ENCODE measurements at regions not wholly inside any gene's neighbourhood (a gene's known extent, or its start where the extent isn't known, plus 50 kb on each side); places are given as distances from the start of the nearest gene placed in this dataset.

GRCh38 chr6:14454473-14454775, 336.9 kb downstream of the CD83 start:
- TF ChIP-seq EZH2 (optimal IDR thresholded peaks at IDR 0.05; ENCODE audit: low read depth, low read length) (no peak), CTCF (IDR thresholded peaks at IDR 0.05; ENCODE audit: low read length) (no peak)
- H4K20me1 ChIP-seq (ENCODE audit: insufficient read depth, low read length) = no peaks in the 10 kb centered on the region
- H3K9me3 ChIP-seq (replicated peaks; ENCODE audit: insufficient read depth, low read length) = no peaks in the 10 kb centered on the region
- no peaks in the 10 kb centered on the region for H3K36me3 ChIP-seq (replicated peaks; ENCODE audit: insufficient read depth, low read length)
- no peak overlapping the region for H2AFZ ChIP-seq (ENCODE audit: low read length)
- no peaks in the 10 kb centered on the region for H3K4me1 ChIP-seq (ENCODE audit: low read length)
- no peaks in the 10 kb centered on the region for H3K79me2 ChIP-seq (ENCODE audit: low read length)
- H3F3A ChIP-seq (ENCODE audit: insufficient read depth, low read length) = no peaks in the 10 kb centered on the region
- H3K27me3 ChIP-seq (replicated peaks; ENCODE audit: insufficient read depth, low read length) = no peaks in the 10 kb centered on the region
- no peak overlapping the region for H3K27ac ChIP-seq (ENCODE audit: low read length)
- H3K4me2 ChIP-seq (ENCODE audit: low read depth, low read length) = no peak overlapping the region
- DNase-seq = no peak
- no peak overlapping the region for H3K9ac ChIP-seq (ENCODE audit: low read length)
- H3K9me2 ChIP-seq (replicated peaks; ENCODE audit: insufficient read depth, low read length) = no peaks in the 10 kb centered on the region
- H3K4me3 ChIP-seq (ENCODE audit: low read length) = no peak overlapping the region

GRCh38 chr6:14455427-14455826, 337.9 kb downstream of the CD83 start:
- Histone ChIP-seq H3K27ac (ENCODE audit: low read length) (no peak overlapping the region), H3K4me1 (ENCODE audit: low read length) (no peaks in the 10 kb centered on the region)
- TF ChIP-seq CTCF (IDR thresholded peaks at IDR 0.05; ENCODE audit: low read length) (no peak), EZH2phosphoT487 (IDR thresholded peaks at IDR 0.05; ENCODE audit: low read length) (no peak), EZH2 (optimal IDR thresholded peaks at IDR 0.05; ENCODE audit: low read depth, low read length) (no peak)

GRCh38 chr6:14455876-14456648, 338.5 kb downstream of the CD83 start:
- Histone ChIP-seq H3K27ac (ENCODE audit: low read length) (no peak overlapping the region), H2AFZ (ENCODE audit: low read length) (no peak overlapping the region), H3K36me3 (replicated peaks; ENCODE audit: insufficient read depth, low read length) (no peaks in the 10 kb centered on the region), H3K4me3 (ENCODE audit: low read length) (no peak overlapping the region), H3K27me3 (replicated peaks; ENCODE audit: insufficient read depth, low read length) (no peaks in the 10 kb centered on the region), H3F3A (ENCODE audit: insufficient read depth, low read length) (no peaks in the 10 kb centered on the region), H3K4me1 (ENCODE audit: low read length) (no peaks in the 10 kb centered on the region), H4K20me1 (ENCODE audit: insufficient read depth, low read length) (no peaks in the 10 kb centered on the region), H3K79me2 (ENCODE audit: low read length) (no peaks in the 10 kb centered on the region), H3K9me2 (replicated peaks; ENCODE audit: insufficient read depth, low read length) (no peaks in the 10 kb centered on the region), H3K4me2 (ENCODE audit: low read depth, low read length) (no peak overlapping the region), H3K9ac (ENCODE audit: low read length) (no peak overlapping the region), H3K9me3 (replicated peaks; ENCODE audit: insufficient read depth, low read length) (no peaks in the 10 kb centered on the region)
- TF ChIP-seq CTCF (IDR thresholded peaks at IDR 0.05; ENCODE audit: low read length) (no peak), EZH2phosphoT487 (IDR thresholded peaks at IDR 0.05; ENCODE audit: low read length) (no peak), EZH2 (optimal IDR thresholded peaks at IDR 0.05; ENCODE audit: low read depth, low read length) (no peak)
- DNase-seq = no peak

More at GRCh38 chr6:14455427-14455826, 337.9 kb downstream of the CD83 start:
- Histone ChIP-seq H3K4me2 (ENCODE audit: low read depth, low read length) (no peak overlapping the region), H3F3A (ENCODE audit: insufficient read depth, low read length) (no peaks in the 10 kb centered on the region), H3K9me3 (replicated peaks; ENCODE audit: insufficient read depth, low read length) (no peaks in the 10 kb centered on the region), H3K27me3 (replicated peaks; ENCODE audit: insufficient read depth, low read length) (no peaks in the 10 kb centered on the region), H4K20me1 (ENCODE audit: insufficient read depth, low read length) (no peaks in the 10 kb centered on the region), H3K79me2 (ENCODE audit: low read length) (no peaks in the 10 kb centered on the region), H2AFZ (ENCODE audit: low read length) (no peak overlapping the region), H3K36me3 (replicated peaks; ENCODE audit: insufficient read depth, low read length) (no peaks in the 10 kb centered on the region), H3K9ac (ENCODE audit: low read length) (no peak overlapping the region), H3K9me2 (replicated peaks; ENCODE audit: insufficient read depth, low read length) (no peaks in the 10 kb centered on the region), H3K4me3 (ENCODE audit: low read length) (no peak overlapping the region)
- no peak for DNase-seq

Measured in MM.1S (cell line).